Neural progenitor cell (in vitro differentiated cells): ENCODE measurements at regions not wholly inside any gene's neighbourhood (a gene's known extent, or its start where the extent isn't known, plus 50 kb on each side); places are given as distances from the start of the nearest gene placed in this dataset.

Experiments
- DNase-seq: peaks from one replicate; pipeline ENCODE4 v3.0.0-alpha.2; 2016; ENCODE audit warnings: low spot score
- H2AFZ ChIP-seq: fragments of 200-600 bp; sonication (generic); replicated peaks from 2 replicates; pipeline ENCODE4 v1.6.1; 2016; ENCODE audit warnings: antibody characterized with exemption
- H3F3A ChIP-seq: fragments of 200-600 bp; sonication (generic); 2 replicates; pipeline ENCODE4 v1.6.1; 2016; ENCODE audit warnings: antibody characterized with exemption, low read depth
- H3K27ac ChIP-seq: fragments of 200-600 bp; sonication (generic); 2 replicates; pipeline ENCODE4 v1.5.1; 2016; ENCODE audit warnings: mild to moderate bottlenecking
- H3K27me3 ChIP-seq: fragments of 200-600 bp; sonication (generic); 2 replicates; pipeline ENCODE4 v1.6.1; 2016; ENCODE audit warnings: mild to moderate bottlenecking, moderate library complexity
- H3K36me3 ChIP-seq: fragments of 200-600 bp; sonication (generic); 2 replicates; pipeline ENCODE4 v1.5.1; 2016
- H3K4me1 ChIP-seq: fragments of 200-600 bp; sonication (generic); 2 replicates; pipeline ENCODE4 v1.6.1; 2016; ENCODE audit warnings: mixed run types
- H3K4me2 ChIP-seq: fragments of 200-600 bp; sonication (generic); 2 replicates; pipeline ENCODE4 v1.6.1; 2016
- H3K4me3 ChIP-seq: fragments of 200-600 bp; sonication (generic); 2 replicates; pipeline ENCODE4 v1.5.1; 2016
- H3K79me2 ChIP-seq: fragments of 200-600 bp; sonication (generic); 2 replicates; pipeline ENCODE4 v1.6.1; 2016; ENCODE audit warnings: low read depth
- H3K9ac ChIP-seq: fragments of 200-600 bp; sonication (generic); 2 replicates; pipeline ENCODE4 v1.6.1; 2016
- H3K9me3 ChIP-seq: fragments of 200-600 bp; sonication (generic); 2 replicates; pipeline ENCODE4 v1.5.1; 2016; ENCODE audit warnings: low read depth
- H4K20me1 ChIP-seq: fragments of 200-600 bp; sonication (generic); 2 replicates; pipeline ENCODE4 v1.6.1; 2016; ENCODE audit warnings: low read depth
- H3K27ac Mint-ChIP-seq: 3 replicates; pipeline ENCODE4 v1.8.0; 2021; ENCODE audit warnings: mixed read lengths
- H3K27me3 Mint-ChIP-seq: 2 replicates; pipeline ENCODE4 v1.8.0; 2022; ENCODE audit warnings: low read depth, mild to moderate bottlenecking, inconsistent platforms, moderate library complexity, mixed read lengths; ENCODE audit not compliant: insufficient read depth
- H3K36me3 Mint-ChIP-seq: 3 replicates; pipeline ENCODE4 v1.8.0; 2021; ENCODE audit warnings: mixed read lengths
- H3K4me1 Mint-ChIP-seq: 3 replicates; pipeline ENCODE4 v1.8.0; 2021; ENCODE audit warnings: mixed read lengths
- H3K4me3 Mint-ChIP-seq: 3 replicates; pipeline ENCODE4 v1.8.0; 2021; ENCODE audit warnings: mild to moderate bottlenecking, moderate library complexity, mixed read lengths
- H3K9me3 Mint-ChIP-seq: 3 replicates; pipeline ENCODE4 v1.8.0; 2020; ENCODE audit warnings: mixed read lengths
- CTCF ChIP-seq: fragments of 200-600 bp; sonication (generic); IDR thresholded peaks from 2 replicates; pipeline ENCODE4 v1.5.1; 2017; ENCODE audit warnings: antibody characterized with exemption, mild to moderate bottlenecking
- EZH2 ChIP-seq: fragments of 200-600 bp; sonication (generic); IDR thresholded peaks from 2 replicates; pipeline ENCODE4 v1.6.1; 2017; ENCODE audit warnings: antibody characterized with exemption, mild to moderate bottlenecking, moderate library complexity
- EZH2phosphoT487 ChIP-seq: fragments of 200-600 bp; sonication (generic); IDR thresholded peaks from 2 replicates; pipeline ENCODE4 v1.6.1; 2017; ENCODE audit warnings: antibody characterized with exemption

- Mint-ChIP-seq H3K27ac (no peak overlapping the region), H3K4me3 (no peak overlapping the region), H3K27me3 (peaks cover 2% of the 10 kb centered on the region), H3K4me1 (no peaks in the 10 kb centered on the region), H3K36me3 (no peaks in the 10 kb centered on the region), H3K9me3 (peaks cover 10% of the 10 kb centered on the region)
- H3K4me1 ChIP-seq, result no peaks in the 10 kb centered on the region
- H3K36me3 ChIP-seq, result no peaks in the 10 kb centered on the region
- H4K20me1 ChIP-seq, result no peaks in the 10 kb centered on the region
- H3K27ac ChIP-seq, result no peak overlapping the region
- H3K4me3 ChIP-seq, result no peak overlapping the region
- H2AFZ ChIP-seq, result no peak overlapping the region
- H3K9ac ChIP-seq, result no peak overlapping the region
- H3F3A ChIP-seq, result no peaks in the 10 kb centered on the region
- TF ChIP-seq CTCF (no peak), EZH2 (no peak)
- no peaks in the 10 kb centered on the region for H3K79me2 ChIP-seq
- H3K4me2 ChIP-seq, result no peak overlapping the region
- no peak for DNase-seq
- no peaks in the 10 kb centered on the region for H3K9me3 ChIP-seq
- H3K27me3 ChIP-seq, result no peaks in the 10 kb centered on the region
Observed at GRCh38 chrX:107396783-107397182, 52.7 kb upstream of the FRMPD3 start.

GRCh38 chrX:107398115-107398514, 51.3 kb upstream of the FRMPD3 start:
- H3K4me3 Mint-ChIP-seq, result no peak overlapping the region
- no peak overlapping the region for H3K4me2 ChIP-seq
- no peaks in the 10 kb centered on the region for H3K36me3 ChIP-seq
- no peak overlapping the region for H3K27ac ChIP-seq
- H3K27me3 ChIP-seq, result no peaks in the 10 kb centered on the region
- no peaks in the 10 kb centered on the region for H3K36me3 Mint-ChIP-seq
- no peaks in the 10 kb centered on the region for H3K4me1 ChIP-seq
- H3K27me3 Mint-ChIP-seq, result peaks cover 2% of the 10 kb centered on the region
- no peaks in the 10 kb centered on the region for H3K9me3 ChIP-seq
- no peak overlapping the region for H3K4me3 ChIP-seq
- H3F3A ChIP-seq, result no peaks in the 10 kb centered on the region
- no peak for DNase-seq
- peaks cover 10% of the 10 kb centered on the region for H3K9me3 Mint-ChIP-seq
- no peak overlapping the region for H3K9ac ChIP-seq
- no peaks in the 10 kb centered on the region for H4K20me1 ChIP-seq
- no peak overlapping the region for H3K27ac Mint-ChIP-seq
- H3K79me2 ChIP-seq, result no peaks in the 10 kb centered on the region
- no peak overlapping the region for H2AFZ ChIP-seq
- no peak for TF ChIP-seq EZH2
- no peak for TF ChIP-seq EZH2phosphoT487
- TF ChIP-seq CTCF, result no peak
- H3K4me1 Mint-ChIP-seq, result no peaks in the 10 kb centered on the region
